MM.1S (cell line): ENCODE measurements at regions not wholly inside any gene's neighbourhood (a gene's known extent, or its start where the extent isn't known, plus 50 kb on each side); places are given as distances from the start of the nearest gene placed in this dataset.

ENCODE experiments used
- DNase-seq: peaks from one replicate; pipeline ENCODE4 v3.0.0-alpha.2; 2015
- H2AFZ ChIP-seq: fragments of 300-600 bp; sonication (generic); 2 replicates; pipeline ENCODE4 v1.6.0; 2016; ENCODE audit warnings: antibody characterized with exemption, low read length
- H3F3A ChIP-seq: fragments of 300-600 bp; sonication (generic); 2 replicates; pipeline ENCODE4 v1.6.1; 2016; ENCODE audit warnings: mild to moderate bottlenecking, antibody characterized with exemption, low read length, moderate library complexity, mixed read lengths; ENCODE audit not compliant: insufficient read depth
- H3K27ac ChIP-seq: fragments of 300-600 bp; sonication (generic); 2 replicates; pipeline ENCODE4 v1.5.1; 2016; ENCODE audit warnings: mild to moderate bottlenecking, low read length
- H3K27me3 ChIP-seq: fragments of 300-600 bp; sonication (generic); replicated peaks from 2 replicates; pipeline ENCODE4 v1.6.0; 2016; ENCODE audit warnings: low read length; ENCODE audit not compliant: insufficient read depth
- H3K36me3 ChIP-seq: fragments of 300-600 bp; sonication (generic); replicated peaks from 2 replicates; pipeline ENCODE4 v1.6.1; 2016; ENCODE audit warnings: mild to moderate bottlenecking, low read length, mixed read lengths; ENCODE audit not compliant: insufficient read depth
- H3K4me1 ChIP-seq: fragments of 300-600 bp; sonication (generic); 2 replicates; pipeline ENCODE4 v1.6.1; 2016; ENCODE audit warnings: low read length, mixed read lengths
- H3K4me2 ChIP-seq: fragments of 300-600 bp; sonication (generic); 2 replicates; pipeline ENCODE4 v1.6.0; 2016; ENCODE audit warnings: low read depth, low read length
- H3K4me3 ChIP-seq: fragments of 300-600 bp; sonication (generic); 2 replicates; pipeline ENCODE4 v1.5.1; 2016; ENCODE audit warnings: low read length, mixed read lengths
- H3K79me2 ChIP-seq: fragments of 300-600 bp; sonication (generic); 2 replicates; pipeline ENCODE4 v1.6.1; 2016; ENCODE audit warnings: mixed run types, low read length, mixed read lengths
- H3K9ac ChIP-seq: fragments of 300-600 bp; sonication (generic); 2 replicates; pipeline ENCODE4 v1.6.1; 2016; ENCODE audit warnings: low read length, mixed read lengths
- H3K9me2 ChIP-seq: fragments of 300-600 bp; sonication (generic); replicated peaks from 2 replicates; pipeline ENCODE4 v1.6.1; 2016; ENCODE audit warnings: mild to moderate bottlenecking, low read length, mixed read lengths; ENCODE audit not compliant: insufficient read depth
- H3K9me3 ChIP-seq: fragments of 300-600 bp; sonication (generic); replicated peaks from 2 replicates; pipeline ENCODE4 v1.6.1; 2016; ENCODE audit warnings: mild to moderate bottlenecking, low read length, mixed read lengths; ENCODE audit not compliant: insufficient read depth
- H4K20me1 ChIP-seq: fragments of 300-600 bp; sonication (generic); 2 replicates; pipeline ENCODE4 v1.6.1; 2016; ENCODE audit warnings: mild to moderate bottlenecking, low read length, moderate library complexity, mixed read lengths; ENCODE audit not compliant: insufficient read depth
- CTCF ChIP-seq: fragments of 300-600 bp; sonication (generic); IDR thresholded peaks from 2 replicates; pipeline ENCODE4 v1.5.1; 2016; ENCODE audit warnings: antibody characterized with exemption, low read length, mixed read lengths
- EZH2 ChIP-seq: fragments of 300-600 bp; sonication (generic); optimal IDR thresholded peaks from 2 replicates; pipeline ENCODE3; 2017; ENCODE audit warnings: low read depth, mild to moderate bottlenecking, antibody characterized with exemption, low read length, mixed read lengths
- EZH2phosphoT487 ChIP-seq: fragments of 300-600 bp; sonication (generic); IDR thresholded peaks from 2 replicates; pipeline ENCODE4 v1.6.1; 2018; ENCODE audit warnings: antibody characterized with exemption, low read length

GRCh38 chr3:154720921-154721320 is 290.9 kb upstream of the GPR149 start:
- no peaks in the 10 kb centered on the region for H4K20me1 ChIP-seq
- no peak overlapping the region for H2AFZ ChIP-seq
- no peaks in the 10 kb centered on the region for H3K9me3 ChIP-seq
- DNase-seq: no peak
- H3K4me2 ChIP-seq: no peak overlapping the region
- no peaks in the 10 kb centered on the region for H3K9me2 ChIP-seq
- H3K27me3 ChIP-seq: no peaks in the 10 kb centered on the region
- no peaks in the 10 kb centered on the region for H3K79me2 ChIP-seq
- H3K4me1 ChIP-seq: no peaks in the 10 kb centered on the region
- no peaks in the 10 kb centered on the region for H3F3A ChIP-seq
- H3K27ac ChIP-seq: no peak overlapping the region
- no peak overlapping the region for H3K9ac ChIP-seq
- no peaks in the 10 kb centered on the region for H3K36me3 ChIP-seq
- TF ChIP-seq CTCF: no peak
- no peak for TF ChIP-seq EZH2phosphoT487
- no peak for TF ChIP-seq EZH2
- no peak overlapping the region for H3K4me3 ChIP-seq

- Histone ChIP-seq H3K27ac (no peak overlapping the region), H3K4me3 (no peak overlapping the region), H2AFZ (no peak overlapping the region), H3K4me2 (no peak overlapping the region), H3F3A (no peaks in the 10 kb centered on the region), H3K27me3 (no peaks in the 10 kb centered on the region), H3K36me3 (no peaks in the 10 kb centered on the region), H4K20me1 (no peaks in the 10 kb centered on the region), H3K79me2 (no peaks in the 10 kb centered on the region), H3K9me2 (no peaks in the 10 kb centered on the region), H3K4me1 (no peaks in the 10 kb centered on the region), H3K9me3 (no peaks in the 10 kb centered on the region), H3K9ac (no peak overlapping the region)
- DNase-seq: no peak
- TF ChIP-seq EZH2 (no peak), CTCF (no peak), EZH2phosphoT487 (no peak)
Measured at GRCh38 chr3:154718053-154718452, 288.1 kb upstream of the GPR149 start.

GRCh38 chr3:154716170-154716569 is 286.2 kb upstream of the GPR149 start:
- Histone ChIP-seq H3K9me3 (no peaks in the 10 kb centered on the region), H4K20me1 (no peaks in the 10 kb centered on the region), H3K4me3 (no peak overlapping the region), H3K36me3 (no peaks in the 10 kb centered on the region), H3K79me2 (no peaks in the 10 kb centered on the region), H3K4me1 (no peaks in the 10 kb centered on the region), H3K9ac (no peak overlapping the region), H3F3A (no peaks in the 10 kb centered on the region), H3K27ac (no peak overlapping the region), H3K4me2 (no peak overlapping the region), H3K9me2 (no peaks in the 10 kb centered on the region), H2AFZ (no peak overlapping the region), H3K27me3 (no peaks in the 10 kb centered on the region)
- TF ChIP-seq CTCF (no peak), EZH2 (no peak), EZH2phosphoT487 (no peak)
- no peak for DNase-seq
